ENCODE measurements at regions not wholly inside any gene's neighbourhood (a gene's known extent, or its start where the extent isn't known, plus 50 kb on each side); places are given as distances from the start of the nearest gene placed in this dataset.

DNA sequence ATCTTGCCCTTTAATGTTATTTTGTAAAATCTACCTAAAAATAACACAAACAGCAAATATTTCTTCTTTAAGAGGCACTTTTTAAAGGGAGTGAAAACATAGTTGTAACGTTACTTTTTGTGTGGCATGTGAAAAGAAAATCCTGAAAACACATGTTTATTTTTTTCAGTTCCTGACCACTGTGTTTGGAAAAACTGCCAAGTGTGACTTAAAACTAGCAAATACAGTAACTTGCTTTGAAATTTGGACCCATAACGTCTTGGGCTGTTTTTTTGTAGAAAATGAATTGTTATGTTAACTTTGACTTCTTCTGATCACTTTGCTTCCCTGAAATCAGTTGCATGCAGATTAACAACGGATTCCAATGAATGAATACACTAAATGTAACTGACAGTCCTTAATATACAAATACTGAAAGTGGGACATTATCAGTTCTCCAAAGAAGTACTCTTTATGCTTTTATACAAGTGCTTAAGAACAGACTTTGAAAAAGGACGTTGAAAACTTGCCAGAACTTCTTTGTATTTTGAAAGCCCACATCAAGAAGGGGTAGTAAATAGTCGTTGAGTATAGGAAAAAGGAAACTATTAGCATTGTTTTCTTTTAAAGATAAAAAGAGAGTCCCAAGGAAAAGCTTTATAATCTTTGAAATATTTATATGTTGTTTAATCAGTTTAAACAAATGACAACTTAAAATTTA lies 96.1 kb upstream of the ZEB2 start:
- peak in 1 of 2 donors; percentile 9 for DNase-seq (ENCODE audit: low read depth in 2 of 2)

DNA sequence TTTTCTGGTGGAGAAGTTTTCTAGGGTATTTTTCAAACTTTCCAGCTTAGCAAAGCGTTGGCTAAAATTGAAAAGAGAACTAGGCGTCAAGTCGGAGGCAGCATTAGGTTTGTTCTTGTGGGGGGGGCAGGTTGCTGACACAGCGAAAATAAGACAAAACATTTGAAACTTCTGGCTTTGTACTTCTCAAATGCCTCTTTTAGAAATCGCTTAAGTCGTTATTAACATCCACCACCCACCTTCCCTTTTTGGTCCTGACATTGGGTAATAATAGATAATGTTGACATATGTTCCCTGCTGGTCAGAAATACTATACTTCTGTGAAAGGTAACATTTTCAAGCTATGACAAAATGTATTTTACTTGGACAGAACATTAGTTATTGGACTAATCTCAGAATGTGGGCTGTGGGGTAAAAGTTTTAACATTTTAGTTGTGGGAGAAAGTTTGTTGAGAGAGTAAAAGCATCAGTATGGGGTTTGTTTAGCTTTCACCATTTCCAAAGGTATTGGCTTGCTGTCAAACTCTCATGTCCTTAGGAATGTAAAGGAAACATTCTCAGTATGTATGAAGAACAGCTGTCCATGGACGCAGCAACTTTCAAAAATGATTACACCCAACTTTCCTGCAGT lies 88.1 kb upstream of the ZEB2 start:
- no peak for DNase-seq (ENCODE audit: low read depth in 2 of 2)

DNA sequence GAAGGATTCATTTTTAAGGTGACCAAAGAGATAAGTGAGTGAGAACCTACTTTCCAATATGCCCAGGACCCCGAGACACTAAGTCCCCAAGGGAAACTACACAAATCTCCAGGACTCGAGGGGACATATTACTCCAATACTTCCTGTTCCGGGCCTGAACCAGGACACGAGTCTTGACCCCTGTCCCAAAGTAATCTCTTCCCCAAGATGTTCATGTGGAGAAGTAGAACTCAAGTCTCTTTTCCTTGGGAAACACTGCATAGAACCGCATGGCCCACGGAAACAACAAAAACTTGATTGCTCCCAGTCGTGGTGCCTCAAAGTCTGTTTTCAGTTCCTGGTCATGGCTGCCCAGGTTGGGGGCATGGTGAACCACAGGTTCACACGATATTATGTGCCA lies 87.2 kb upstream of the ZEB2 start:
- DNase-seq (ENCODE audit: low read depth in 2 of 2): no peak

DNA sequence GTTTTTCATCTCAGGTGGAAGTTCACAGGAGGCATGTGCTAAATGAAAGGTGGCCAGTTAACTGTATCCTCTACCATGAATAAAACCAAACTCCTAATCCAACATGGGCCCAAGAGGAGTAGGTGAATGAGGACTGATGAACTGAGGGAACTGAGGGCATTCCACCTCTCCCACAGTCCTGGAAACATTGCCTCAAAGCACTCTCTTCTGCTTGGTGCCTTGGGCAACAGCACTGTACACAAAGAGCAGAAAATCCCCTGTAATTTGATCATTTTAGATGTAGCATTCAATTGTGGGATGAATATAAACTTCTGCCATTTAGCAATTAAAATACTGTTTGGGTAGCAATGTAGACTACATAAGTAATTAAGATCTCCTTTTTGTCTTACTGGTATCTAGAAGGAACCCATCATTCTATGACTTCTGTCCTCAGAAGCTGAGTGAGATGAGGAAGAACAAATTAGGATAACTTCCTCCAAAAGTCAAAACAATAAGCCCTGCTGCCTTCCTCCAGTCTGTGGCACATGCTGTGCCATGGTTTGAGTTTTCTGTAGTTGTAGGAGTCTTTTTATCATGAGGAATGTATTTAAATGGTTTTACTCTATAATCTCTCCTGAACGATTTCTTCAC lies 86.7 kb upstream of the ZEB2 start:
- no peak for DNase-seq (ENCODE audit: low read depth in 2 of 2)

DNA sequence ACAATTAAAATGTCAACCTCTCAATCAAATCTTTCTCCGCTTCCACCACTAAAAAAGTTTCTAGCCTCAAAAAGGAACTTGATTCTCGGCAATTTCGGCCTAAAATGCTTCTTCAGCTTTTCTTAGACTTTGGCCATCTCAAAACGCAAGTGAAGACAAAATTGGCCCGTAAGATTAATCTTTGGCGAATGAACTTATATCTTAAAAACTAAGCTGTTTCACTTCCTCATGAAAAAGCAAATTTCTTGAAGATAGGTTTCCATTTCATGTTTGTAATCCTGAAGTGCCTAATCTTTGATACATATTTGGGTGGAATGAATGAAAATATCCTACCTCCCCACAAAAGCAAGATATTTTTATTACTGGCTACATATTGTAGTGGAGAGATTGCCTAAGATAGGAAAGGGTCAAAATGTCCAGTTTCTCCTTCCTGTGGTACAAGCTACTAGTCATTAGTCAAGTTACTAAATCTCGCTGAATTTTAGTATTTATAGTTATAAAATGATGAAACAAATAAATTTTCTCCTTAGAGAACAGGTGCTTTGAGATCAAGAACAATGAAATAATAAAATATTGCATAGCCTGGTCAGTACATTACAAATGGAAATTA lies 85.4 kb upstream of the ZEB2 start:
- DNase-seq (ENCODE audit: low read depth in 2 of 2): no peak

DNA sequence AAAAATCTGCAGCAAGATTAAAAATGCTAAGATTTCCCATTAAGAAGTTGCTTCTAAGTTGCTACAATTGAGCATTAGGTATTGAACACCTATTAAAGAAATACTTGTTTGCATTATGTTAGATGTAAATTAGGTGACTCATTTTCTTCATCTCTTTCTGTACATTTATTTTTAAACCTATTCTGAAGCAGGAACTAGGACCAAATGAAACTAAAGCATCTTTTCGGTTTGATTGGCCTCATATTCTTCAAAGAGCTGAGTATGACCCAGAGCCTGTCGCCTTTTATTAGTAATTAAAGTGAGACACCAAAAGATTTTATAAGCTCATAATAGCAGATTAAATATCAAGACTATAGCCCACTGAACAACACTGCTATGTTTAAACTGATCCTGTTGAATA lies 83.4 kb upstream of the ZEB2 start:
- DNase-seq (ENCODE audit: low read depth in 2 of 2): no peak

DNA sequence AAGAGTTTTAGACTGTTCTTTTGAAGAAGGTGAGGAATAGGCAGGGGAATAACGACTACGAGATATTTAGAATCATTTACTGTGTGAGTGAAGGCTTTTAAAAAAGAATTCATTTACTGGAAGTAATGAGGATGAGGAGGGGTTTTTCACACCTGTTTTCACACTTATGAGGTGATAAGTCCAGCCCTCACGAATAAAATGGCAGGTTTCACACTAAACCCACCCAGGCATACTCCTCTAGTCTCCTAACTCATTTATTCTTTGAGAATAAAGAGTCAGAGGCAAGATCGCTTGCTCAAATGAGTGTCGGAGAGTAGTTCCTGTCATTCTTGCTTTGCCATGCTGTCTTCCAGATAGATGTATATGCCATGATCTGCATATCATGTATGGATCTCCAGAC lies 79.0 kb upstream of the ZEB2 start:
- no peak for DNase-seq (ENCODE audit: low read depth in 2 of 2)

DNA sequence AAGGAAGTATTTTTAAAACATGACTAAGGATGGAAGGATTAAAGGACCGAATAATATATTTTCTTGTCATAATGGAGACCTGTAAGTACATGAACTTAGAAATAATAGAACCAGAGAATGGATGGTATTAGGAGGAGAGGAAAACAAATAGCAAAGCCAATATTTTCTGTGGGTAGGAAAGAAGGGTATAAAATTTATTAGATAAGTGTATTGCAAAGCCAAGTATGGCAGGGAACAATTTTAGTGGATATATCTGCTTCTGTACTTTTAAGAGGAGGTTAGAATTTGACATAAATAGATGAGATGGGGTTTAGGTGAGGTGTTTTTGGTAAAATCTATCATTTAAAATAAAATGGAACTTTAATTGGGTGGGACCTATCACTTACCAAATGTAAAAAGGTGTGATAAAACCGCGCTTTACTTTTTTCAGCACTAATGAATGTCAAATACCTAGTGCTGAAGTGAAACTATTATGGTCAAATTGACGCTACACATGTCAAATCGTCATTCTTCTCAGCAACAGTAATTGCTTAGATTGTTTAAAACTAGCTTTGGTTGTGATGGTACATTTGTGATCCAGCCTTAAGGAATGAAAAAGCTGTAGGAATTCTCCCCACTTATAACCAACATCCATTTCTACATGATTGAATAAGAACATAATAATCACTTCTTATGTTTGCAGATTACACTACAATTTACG lies 78.1 kb upstream of the ZEB2 start:
- no peak for DNase-seq (ENCODE audit: low read depth in 2 of 2)

DNA sequence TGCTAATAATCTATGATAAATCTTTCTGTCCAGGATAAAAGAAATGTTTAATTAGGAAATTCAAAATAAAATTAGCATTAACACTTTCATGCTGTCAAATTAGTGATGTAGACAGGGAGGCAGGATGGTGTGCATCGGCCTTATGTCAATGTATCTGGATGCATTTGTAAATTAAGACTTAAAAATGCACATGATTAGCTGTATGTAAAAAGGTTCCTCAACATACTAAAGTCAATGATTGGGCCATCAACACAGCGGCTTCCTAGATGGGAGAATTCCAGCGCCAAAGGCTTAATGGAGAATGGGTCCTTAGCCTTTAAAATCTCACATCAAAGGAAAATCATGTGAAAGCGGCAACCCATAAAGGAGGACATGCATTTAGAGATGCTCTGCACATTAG lies 77.5 kb upstream of the ZEB2 start:
- no peak for DNase-seq (ENCODE audit: low read depth in 2 of 2)

DNA sequence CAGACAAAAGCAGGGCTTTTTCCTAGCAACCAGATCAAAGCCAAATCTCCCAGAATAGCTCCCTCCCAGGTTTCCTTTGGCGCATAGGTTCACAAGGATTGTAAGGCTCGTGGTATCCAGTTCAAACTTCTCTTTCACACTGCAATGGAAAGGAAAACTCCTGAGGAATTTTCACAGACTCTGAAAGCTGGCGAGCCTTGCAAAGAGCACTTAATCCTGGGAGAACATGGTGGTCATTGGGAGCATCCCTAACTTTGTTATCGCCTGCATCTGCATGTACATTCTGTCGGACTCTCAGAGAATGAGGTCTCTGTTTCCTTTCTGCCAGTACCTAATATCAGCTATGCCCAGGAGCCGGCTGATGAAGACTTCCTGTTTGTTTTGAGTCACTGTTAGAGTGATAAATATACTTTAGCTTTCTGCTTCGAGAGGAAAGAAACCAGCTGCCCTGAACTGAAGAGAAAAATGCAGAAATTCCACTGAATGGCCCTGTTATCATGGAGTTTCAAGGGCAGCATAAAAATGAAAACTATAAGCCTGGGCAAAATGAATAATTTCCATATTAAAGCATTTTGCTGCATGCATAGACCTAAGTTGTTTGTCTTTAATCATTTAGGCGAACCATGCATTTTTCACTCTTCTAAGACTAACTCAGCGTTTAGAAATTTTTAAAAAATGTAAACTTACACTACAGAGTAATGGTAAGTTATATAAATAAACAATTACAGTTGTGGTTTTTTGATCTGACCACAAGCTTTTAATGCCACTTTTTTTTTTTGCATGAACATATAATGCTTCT lies 76.4 kb upstream of the ZEB2 start:
- peak in 1 of 2 donors; percentile 84 for DNase-seq (ENCODE audit: low read depth in 2 of 2)

DNA sequence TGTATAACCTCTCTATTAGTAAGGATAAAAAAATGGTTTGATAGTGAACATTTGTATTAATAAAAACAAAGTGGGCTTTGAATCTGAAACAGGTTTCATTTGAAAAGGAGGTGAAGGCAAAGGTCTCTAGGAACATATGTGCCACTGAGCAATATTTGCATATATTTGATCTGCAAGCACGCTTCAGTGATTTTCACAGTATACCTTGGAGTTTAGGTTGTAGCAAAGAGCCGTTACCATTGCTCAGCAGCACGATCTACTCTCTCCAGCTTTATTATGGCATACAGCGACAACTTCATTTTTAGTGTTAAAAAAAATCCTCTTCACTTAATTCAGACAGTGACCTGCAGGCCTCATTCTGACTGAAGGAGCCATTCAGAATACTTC lies 75.8 kb upstream of the ZEB2 start:
- DNase-seq (ENCODE audit: low read depth in 2 of 2): no peak

DNA sequence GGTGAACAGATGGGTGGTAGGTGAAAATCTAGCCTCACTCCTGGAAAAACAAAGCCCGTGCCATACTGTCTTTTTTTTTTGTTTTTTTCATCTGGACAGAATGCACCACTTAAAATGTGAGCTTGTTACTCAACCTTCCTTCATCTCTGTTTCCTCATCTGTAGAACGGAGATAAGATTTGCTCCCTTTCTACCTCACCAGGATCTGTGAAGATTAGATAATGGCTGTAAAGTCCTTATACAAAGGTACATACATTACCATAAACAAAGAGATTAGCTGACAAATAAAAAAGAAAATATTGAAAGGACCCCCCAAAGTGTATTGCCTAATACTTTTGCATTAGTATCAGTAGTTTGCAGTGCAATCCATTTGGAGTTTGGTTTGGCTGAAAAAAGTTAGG lies 75.4 kb upstream of the ZEB2 start:
- peak in 1 of 2 donors; percentile 61 for DNase-seq (ENCODE audit: low read depth in 2 of 2)

DNA sequence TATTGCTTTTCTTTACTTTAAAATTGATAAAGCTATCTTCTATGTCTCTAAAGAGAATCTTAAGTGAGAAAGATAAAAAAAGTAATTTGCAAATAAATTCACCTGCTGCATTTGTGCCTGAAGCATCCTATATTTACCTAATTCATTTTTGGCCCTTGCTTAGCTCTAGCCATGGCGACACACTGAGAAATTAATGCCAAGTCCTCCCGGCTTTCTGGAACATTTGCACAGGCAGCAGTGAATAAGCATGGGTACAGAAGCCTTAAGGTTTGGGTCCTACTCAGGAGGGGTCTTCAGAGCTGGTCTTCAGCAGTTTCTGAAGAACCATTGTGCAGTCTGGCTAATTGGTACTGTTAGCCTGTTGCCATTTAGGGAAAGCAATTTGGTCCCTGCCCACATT lies 73.9 kb upstream of the ZEB2 start:
- no peak for DNase-seq (ENCODE audit: low read depth in 2 of 2)

DNA sequence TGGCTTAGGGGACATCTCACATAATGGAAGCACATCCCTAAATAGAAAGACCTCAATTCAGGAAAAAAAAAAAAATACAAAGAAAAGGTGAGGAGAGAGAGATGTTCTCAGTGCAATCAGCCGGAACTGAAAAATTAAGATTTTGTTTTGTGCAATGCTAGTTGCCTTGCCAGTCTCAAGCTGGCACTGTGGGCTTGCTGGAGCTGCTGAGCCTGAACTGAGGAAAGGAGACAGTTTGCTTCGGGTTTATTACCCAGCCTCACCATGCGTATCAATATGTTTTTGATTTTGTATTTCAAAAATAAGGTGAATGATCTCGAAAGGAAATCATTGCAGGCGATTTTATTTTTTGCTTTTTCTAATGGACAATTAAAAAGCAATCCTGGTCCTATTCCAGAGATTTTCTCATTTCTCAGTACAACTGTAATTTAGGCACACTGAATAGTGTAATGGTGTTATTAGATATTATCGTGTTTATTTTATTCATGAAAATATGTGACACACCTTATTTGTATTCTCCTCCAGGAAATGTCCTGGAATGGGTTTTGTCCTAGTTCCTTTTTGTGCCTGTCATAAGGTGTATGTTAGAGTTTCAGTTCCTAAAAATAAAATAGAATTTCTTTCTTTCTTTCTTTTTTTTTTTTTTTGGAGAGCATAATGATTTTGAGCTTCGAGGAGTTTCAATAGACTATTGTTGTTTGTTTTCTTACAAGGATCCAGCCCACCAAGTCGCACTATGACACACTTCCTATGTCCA lies 72.8 kb upstream of the ZEB2 start:
- no peak for DNase-seq (ENCODE audit: low read depth in 2 of 2)

DNA sequence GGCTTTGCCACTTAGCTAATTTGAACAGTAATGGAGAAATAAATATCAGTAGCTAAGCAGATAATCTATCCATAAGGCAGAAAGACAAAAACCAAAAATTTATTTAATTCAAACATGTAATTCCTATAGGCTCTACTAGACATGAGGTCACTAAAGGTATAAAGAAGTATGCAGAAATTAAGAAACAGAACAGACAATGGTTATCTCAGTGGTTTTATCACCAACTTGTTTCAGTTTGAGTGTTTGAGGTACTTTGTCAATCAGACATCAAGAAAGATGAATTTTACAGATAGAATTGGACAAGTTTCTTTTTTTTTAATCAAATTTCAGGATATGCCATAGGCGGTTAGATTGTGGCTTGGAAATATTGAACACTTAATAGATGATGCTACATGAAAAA lies 67.4 kb upstream of the ZEB2 start:
- no peak for DNase-seq (ENCODE audit: low read depth in 2 of 2)

DNA sequence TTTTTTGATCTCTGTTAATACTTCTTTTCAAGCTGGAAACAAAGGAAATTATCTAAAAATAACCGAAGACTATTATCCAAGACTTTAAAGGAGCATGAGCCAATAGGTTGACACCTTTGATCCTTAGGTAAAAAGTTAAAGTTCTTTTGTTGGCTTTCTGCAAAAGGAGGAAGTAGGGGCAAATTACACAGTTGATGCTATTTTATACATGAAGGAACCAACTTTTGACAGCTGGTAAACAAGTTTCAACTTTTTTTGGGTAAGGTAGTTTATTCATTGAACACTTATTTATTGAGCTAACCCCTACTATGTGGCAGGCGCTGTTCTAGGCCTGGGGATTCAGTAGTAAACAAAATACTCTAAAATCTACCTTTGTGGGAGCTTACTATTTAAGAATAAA lies 66.6 kb upstream of the ZEB2 start:
- DNase-seq (ENCODE audit: low read depth in 2 of 2): no peak

DNA sequence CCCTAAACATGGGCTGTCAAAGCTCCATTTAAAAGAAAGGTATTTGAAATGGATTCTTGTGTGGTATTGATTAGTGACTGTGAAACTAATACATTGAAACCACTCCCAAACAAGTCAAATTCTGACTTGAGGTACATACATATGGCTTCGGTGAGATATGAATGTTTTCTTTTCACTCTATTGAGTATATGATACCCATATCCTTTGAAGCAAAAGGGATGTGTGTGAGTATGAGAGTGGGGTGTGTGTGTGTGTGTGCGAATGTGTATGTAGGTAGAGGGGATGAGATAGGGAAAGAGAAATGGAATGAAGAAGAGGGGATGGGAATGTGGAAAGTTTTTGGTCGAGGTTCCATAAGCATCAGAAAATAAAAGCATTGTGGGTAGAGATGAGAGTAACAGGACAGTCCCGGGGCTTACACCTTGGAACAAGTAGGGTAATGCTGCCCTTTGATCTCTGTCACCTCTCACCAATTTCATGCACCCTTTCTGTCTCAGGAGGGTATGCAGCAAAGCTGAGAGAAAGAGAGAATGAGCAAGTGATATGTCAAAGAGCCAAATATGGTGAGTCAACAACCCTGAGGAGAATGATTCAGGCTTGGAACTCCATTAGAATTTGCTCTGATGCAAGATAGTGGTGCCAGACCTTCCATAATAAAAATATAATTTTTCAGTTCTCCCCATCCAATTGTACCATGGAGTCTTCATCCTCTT lies 64.0 kb upstream of the ZEB2 start:
- no peak for DNase-seq (ENCODE audit: low read depth in 2 of 2)

DNA sequence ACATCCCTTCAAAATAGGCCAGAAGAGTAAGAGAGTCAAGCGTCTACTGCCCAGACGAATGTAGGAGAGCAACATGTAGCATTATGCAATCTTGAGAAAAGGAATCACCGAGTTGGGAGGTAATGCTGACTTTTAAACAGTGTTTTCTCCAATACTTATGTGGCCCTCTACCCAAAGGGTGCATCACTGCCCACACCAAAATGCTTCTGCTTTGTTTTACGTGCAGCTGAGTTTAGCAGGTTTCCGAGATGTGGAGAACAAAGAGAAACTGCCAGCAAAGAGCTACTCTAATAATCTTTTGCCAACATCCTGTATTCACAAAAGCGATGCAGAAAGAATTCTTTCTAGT lies 63.4 kb upstream of the ZEB2 start:
- DNase-seq (ENCODE audit: low read depth in 2 of 2): no peak

DNA sequence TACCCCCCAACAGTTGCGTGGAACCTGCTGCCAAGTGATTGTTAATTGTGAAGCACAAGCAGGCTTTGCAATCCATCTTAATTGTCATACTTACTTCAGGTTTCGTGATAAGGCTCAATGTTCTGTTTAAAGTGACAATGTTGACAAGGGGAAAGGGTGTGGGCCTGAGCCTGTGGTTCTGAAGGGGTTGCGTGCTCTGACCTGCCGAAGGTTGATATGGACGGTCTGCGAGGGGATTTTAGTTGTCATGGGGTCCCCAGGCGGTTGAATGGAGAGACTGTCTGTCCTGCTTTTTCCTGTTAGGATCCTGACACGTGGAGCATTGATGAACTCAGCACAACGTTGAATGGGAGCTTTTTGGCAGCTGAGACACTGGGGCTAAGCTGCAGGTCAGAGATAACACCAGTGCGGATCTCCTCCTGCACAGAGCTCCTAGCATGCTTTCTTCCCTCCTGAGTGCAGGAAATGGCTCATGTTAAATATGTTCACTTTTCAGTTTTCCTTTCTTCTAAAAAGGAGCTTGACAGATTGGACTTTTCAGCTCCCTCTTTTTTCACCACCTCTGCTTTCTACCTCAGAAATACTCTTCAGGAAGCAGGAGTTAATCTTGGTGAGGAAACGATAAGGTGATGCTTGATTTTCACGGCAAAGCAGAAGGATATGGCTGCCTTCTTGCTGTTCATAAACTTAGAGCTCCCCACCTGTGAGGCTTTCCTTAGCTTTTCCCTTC lies 62.9 kb upstream of the ZEB2 start:
- peak; percentile 38 to 82 for DNase-seq (ENCODE audit: low read depth in 2 of 2)

Data from dermis microvascular lymphatic vessel endothelial cell (primary cell).